ENCODE measurements at regions not wholly inside any gene's neighbourhood (a gene's known extent, or its start where the extent isn't known, plus 50 kb on each side); places are given as distances from the start of the nearest gene placed in this dataset.

DNA sequence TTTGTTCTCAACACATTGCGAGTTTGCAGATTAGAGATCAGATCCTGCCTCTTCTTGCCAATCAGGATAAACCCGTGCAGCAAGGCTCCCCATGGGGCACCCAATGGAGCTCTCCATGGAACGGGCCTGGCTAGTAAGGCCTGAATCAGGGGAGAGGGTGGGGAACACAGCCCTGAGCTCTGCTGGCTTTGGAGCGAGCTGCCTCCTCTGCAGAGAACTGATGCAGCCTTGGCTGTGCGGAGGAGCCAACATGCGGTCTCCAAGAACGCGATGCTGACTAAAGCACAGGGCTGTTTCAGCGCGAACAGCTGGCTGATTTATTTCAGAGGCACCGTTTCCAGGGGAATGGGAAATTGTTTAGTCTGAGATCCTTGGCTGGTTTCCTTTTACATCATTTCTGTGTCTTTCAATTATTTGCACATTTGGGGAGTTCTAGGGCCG lies 139.7 kb downstream of the TSEN15 start:
- Mint-ChIP-seq H3K27me3 (ENCODE audit: low read depth) (peaks cover 2% of the 10 kb centered on the region; the same call in 1 of the 2 replicates), H3K4me3 (no peak overlapping the region), H3K9me3 (peaks cover 0 to 3% of the 10 kb centered on the region in 2 experiments; a peak in 3 of 5 replicates), H3K4me1 (peaks cover 0 to 6% of the 10 kb centered on the region in 2 experiments; a peak in 1 of 4 replicates), H3K36me3 (ENCODE audit: insufficient read depth in 1 of 3, low read depth in 3 of 3) (no peaks in the 10 kb centered on the region), H3K27ac (no peak overlapping the region)
- Histone ChIP-seq H2BK20ac (ENCODE audit: low read depth, low read length, poor library complexity, severe bottlenecking) (no peak overlapping the region), H2BK5ac (ENCODE audit: insufficient read length, low read length) (no peak overlapping the region), H3K4me1 (ENCODE audit: insufficient read depth, low read length) (no peaks in the 10 kb centered on the region), H2BK12ac (ENCODE audit: insufficient read length, low read depth, low read length) (no peak overlapping the region), H2AK5ac (ENCODE audit: insufficient read length, low read length) (no peak overlapping the region), H3K9ac (ENCODE audit: extremely low read depth, insufficient read length, low read length) (no peak overlapping the region), H4K20me1 (ENCODE audit: control insufficient read depth, insufficient read depth, insufficient read length) (no peaks in the 10 kb centered on the region), H2BK15ac (ENCODE audit: low read depth, low read length) (no peak overlapping the region), H3K56ac (ENCODE audit: insufficient read length, low read depth, low read length) (no peak overlapping the region), H3K23ac (ENCODE audit: insufficient read length, low read depth, low read length) (no peak overlapping the region), H3K23me2 (ENCODE audit: insufficient read length, low read depth, low read length, poor library complexity, severe bottlenecking) (no peaks in the 10 kb centered on the region), H3T11ph (ENCODE audit: low read length) (no peak overlapping the region), H2AFZ (ENCODE audit: low read length) (no peak overlapping the region), H3K18ac (ENCODE audit: insufficient read length, low read depth, low read length) (no peak overlapping the region), H4K5ac (ENCODE audit: insufficient read length, low read depth, low read length) (no peak overlapping the region), H4K91ac (ENCODE audit: insufficient read length, low read depth, low read length) (no peak overlapping the region), H3K27ac (ENCODE audit: insufficient read length, low read depth, low read length) (no peak overlapping the region), H3K79me1 (ENCODE audit: insufficient read depth, low read depth, low read length, poor library complexity, severe bottlenecking) (no peaks in the 10 kb centered on the region), H4K8ac (replicated peaks; ENCODE audit: insufficient read length, low read depth, low read length) (no peak overlapping the region), H3K4ac (ENCODE audit: low read depth, low read length) (no peak overlapping the region), H3K4me2 (ENCODE audit: insufficient read depth, insufficient read length, low read length) (no peak overlapping the region), H3K27me3 (ENCODE audit: insufficient read depth, low read length) (no peaks in the 10 kb centered on the region), H3K79me2 (ENCODE audit: insufficient read depth, low read length) (no peaks in the 10 kb centered on the region), H3K14ac (ENCODE audit: insufficient read depth, low read length) (no peak overlapping the region), H3K9me3 (ENCODE audit: control insufficient read depth, low read depth, low read length) (no peaks in the 10 kb centered on the region), H2BK120ac (ENCODE audit: low read depth, low read length, poor library complexity, severe bottlenecking) (no peak overlapping the region)
- DNase-seq: no peak
- no CpG with 5 or more reads among the region's 12 CpGs for WGBS (ENCODE audit: extremely low coverage, insufficient read length, low lambda C conversion rate)
- TF ChIP-seq, protein P1, sequence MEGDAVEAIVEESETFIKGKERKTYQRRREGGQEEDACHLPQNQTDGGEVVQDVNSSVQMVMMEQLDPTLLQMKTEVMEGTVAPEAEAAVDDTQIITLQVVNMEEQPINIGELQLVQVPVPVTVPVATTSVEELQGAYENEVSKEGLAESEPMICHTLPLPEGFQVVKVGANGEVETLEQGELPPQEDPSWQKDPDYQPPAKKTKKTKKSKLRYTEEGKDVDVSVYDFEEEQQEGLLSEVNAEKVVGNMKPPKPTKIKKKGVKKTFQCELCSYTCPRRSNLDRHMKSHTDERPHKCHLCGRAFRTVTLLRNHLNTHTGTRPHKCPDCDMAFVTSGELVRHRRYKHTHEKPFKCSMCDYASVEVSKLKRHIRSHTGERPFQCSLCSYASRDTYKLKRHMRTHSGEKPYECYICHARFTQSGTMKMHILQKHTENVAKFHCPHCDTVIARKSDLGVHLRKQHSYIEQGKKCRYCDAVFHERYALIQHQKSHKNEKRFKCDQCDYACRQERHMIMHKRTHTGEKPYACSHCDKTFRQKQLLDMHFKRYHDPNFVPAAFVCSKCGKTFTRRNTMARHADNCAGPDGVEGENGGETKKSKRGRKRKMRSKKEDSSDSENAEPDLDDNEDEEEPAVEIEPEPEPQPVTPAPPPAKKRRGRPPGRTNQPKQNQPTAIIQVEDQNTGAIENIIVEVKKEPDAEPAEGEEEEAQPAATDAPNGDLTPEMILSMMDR (conservative IDR thresholded peaks at IDR 0.05): no peak
